ENCODE measurements at regions not wholly inside any gene's neighbourhood (a gene's known extent, or its start where the extent isn't known, plus 50 kb on each side); places are given as distances from the start of the nearest gene placed in this dataset.

DNA sequence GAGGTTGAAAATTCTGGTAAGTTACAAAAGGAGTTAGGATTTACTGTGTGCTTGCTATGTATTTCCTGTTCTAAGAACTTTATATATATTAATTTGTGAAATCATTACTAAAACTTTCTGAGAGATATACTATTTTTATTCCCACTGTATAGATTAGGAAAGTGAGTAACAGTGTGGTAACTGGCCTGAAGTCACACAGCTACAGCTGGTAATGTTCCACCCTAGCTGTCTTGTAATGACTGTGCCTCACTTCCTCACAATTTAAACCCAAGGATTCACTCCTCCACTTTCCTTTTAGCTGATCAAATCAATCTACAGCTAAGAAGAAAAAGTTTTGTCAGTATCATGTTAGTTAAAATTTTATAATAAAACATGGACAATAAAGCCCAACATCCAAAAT lies 278.8 kb downstream of the GAS1 start:
- DNase-seq (ENCODE audit: low read depth): no peak
- H3K4me3 ChIP-seq (ENCODE audit: low read depth, low read length): no peak overlapping the region
- TF ChIP-seq, protein P1, sequence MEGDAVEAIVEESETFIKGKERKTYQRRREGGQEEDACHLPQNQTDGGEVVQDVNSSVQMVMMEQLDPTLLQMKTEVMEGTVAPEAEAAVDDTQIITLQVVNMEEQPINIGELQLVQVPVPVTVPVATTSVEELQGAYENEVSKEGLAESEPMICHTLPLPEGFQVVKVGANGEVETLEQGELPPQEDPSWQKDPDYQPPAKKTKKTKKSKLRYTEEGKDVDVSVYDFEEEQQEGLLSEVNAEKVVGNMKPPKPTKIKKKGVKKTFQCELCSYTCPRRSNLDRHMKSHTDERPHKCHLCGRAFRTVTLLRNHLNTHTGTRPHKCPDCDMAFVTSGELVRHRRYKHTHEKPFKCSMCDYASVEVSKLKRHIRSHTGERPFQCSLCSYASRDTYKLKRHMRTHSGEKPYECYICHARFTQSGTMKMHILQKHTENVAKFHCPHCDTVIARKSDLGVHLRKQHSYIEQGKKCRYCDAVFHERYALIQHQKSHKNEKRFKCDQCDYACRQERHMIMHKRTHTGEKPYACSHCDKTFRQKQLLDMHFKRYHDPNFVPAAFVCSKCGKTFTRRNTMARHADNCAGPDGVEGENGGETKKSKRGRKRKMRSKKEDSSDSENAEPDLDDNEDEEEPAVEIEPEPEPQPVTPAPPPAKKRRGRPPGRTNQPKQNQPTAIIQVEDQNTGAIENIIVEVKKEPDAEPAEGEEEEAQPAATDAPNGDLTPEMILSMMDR (IDR thresholded peaks at IDR 0.05; ENCODE audit: insufficient read depth, low read depth, low read length, missing control alignments): no peak

DNA sequence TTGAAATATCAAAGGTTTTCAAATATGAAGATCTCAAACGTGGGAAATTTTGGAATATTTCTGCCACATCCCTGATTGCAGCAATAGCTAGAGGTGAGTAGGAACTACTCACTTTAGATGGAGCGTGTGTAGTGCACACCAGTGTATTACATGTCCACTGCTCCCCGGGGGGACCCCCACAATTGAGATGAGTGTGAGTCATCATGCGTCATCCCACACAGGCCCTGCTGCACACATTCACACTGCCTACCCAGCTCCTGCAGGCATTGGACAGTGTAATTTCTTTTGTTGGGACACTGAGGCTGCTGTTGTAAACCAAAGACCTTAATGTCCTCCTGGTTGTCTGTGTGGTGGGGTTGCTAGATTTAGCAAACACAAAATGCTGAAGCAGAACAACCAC lies 280.0 kb downstream of the GAS1 start:
- TF ChIP-seq, protein P1 (IDR thresholded peaks at IDR 0.05; ENCODE audit: insufficient read depth, low read depth, low read length, missing control alignments): no peak
- no peak overlapping the region for H3K4me3 ChIP-seq (ENCODE audit: low read depth, low read length)
- no peak for DNase-seq (ENCODE audit: low read depth)

DNA sequence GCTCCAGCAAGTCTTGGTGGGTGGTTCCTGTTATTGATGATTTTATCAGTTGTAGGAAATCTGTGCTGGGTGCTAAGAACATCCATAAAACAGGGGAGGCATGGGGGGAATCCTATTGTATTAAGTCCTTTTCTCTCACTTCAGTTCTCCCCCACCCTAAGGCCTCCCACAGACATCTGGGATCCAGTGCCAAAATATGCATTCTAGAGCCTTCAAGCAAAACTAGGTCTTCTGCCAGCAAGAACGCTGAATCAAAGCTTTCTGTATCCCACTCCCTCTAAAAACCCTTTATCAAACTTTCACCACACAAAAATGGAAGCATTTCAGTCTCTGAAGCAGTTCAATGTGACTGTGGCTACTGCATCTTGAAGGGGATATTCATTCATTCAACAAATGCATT lies 281.9 kb downstream of the GAS1 start:
- no peak for DNase-seq (ENCODE audit: low read depth)
- H3K4me3 ChIP-seq (ENCODE audit: low read depth, low read length): no peak overlapping the region
- TF ChIP-seq, protein P1 (IDR thresholded peaks at IDR 0.05; ENCODE audit: insufficient read depth, low read depth, low read length, missing control alignments): no peak

DNA sequence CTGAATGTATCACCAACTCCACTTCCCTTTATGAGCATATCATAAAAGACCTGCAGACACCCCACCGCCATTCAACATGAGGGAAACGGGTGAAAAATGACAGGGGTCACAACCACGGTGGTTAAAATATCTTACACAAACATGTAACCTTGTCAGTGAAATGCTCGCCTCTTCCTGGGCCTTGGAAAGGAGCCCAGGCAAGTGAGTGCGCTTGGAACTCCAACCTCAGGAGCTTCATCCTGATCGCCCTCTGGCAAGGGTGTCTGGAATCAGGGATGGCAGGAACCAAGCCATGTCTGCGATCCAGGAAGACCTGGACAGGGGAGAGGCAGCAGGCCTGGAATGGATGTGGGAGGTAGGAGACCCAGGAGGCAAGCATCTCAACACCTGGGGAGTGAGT lies 282.7 kb downstream of the GAS1 start:
- TF ChIP-seq, protein P1 (IDR thresholded peaks at IDR 0.05; ENCODE audit: insufficient read depth, low read depth, low read length, missing control alignments): no peak
- no peak for DNase-seq (ENCODE audit: low read depth)
- H3K4me3 ChIP-seq (ENCODE audit: low read depth, low read length): no peak overlapping the region

DNA sequence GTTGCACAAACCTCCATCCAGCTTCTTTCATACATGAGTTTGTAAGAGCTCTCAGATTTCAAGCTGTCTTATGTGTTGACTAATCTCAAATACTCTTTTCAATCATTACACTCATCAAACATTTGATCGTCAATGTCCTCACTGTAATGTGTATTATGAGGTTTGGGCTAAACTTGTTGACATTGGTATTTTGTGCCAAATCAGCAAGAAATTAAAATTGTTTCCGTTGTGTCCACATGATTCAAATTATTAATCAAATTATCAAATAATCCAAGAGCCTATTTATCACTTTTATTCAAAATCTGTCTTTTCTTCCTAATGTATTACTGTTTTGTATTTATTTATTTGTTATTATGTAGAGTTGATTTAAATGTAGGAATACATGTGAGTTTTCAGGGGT lies 283.4 kb downstream of the GAS1 start:
- H3K4me3 ChIP-seq (ENCODE audit: low read depth, low read length): no peak overlapping the region
- TF ChIP-seq, protein P1 (IDR thresholded peaks at IDR 0.05; ENCODE audit: insufficient read depth, low read depth, low read length, missing control alignments): no peak

DNA sequence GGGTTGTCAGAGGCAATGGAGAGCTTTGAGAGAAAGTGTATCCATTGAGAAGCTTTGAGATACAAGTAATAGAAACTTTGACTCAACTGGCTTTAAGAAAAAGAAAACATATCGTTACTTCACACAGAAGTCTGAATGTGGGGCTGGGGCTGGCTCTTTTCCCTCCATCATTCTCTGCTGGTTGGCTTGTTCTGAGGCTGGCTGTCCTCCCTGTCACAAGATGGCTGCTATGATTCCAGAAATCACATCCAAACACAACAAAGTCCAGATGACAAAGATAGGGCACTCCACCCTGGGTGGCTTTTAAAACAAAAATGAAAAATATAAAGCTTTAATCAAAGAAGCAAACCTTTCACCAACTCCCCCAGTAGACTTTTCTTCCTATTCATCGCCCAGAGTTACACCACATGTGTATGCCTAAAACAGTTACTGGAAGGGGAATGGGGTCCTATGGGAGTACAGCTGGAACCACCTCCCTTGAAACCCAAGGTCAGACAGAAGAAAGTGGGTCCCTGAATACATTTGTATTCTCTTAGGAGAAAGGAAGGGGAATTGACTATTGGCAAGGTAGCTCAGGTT lies 284.3 kb downstream of the GAS1 start:
- no peak overlapping the region for H3K4me3 ChIP-seq (ENCODE audit: low read depth, low read length)
- TF ChIP-seq, protein P1 (IDR thresholded peaks at IDR 0.05; ENCODE audit: insufficient read depth, low read depth, low read length, missing control alignments): no peak
- DNase-seq (ENCODE audit: low read depth): no peak

More for the DNA sequence above, 283.4 kb downstream of the GAS1 start:
- no peak for DNase-seq (ENCODE audit: low read depth)
